ENCODE measurements at regions not wholly inside any gene's neighbourhood (a gene's known extent, or its start where the extent isn't known, plus 50 kb on each side); places are given as distances from the start of the nearest gene placed in this dataset.

- TF ChIP-seq CTCF (conservative IDR thresholded peaks at IDR 0.05; ENCODE audit: low read length), result no peak
- TF ChIP-seq EZH2phosphoT487 (IDR thresholded peaks at IDR 0.05; ENCODE audit: borderline replicate concordance, low read depth, low read length), result no peak
These were observed 189.2 kb downstream of the IRX1 start for GRCh38 chr5:3784854-3785253.

All from OCI-LY7 (cell line).